Kidney (tissue), 13 donors: ENCODE measurements at regions not wholly inside any gene's neighbourhood (a gene's known extent, or its start where the extent isn't known, plus 50 kb on each side); places are given as distances from the start of the nearest gene placed in this dataset.

Source experiments
- DNase-seq, 5 donors: peaks; one replicate each; pipeline ENCODE4 v3.0.0-alpha.2; 2013 to 2020
- FAIRE-seq: peaks from 2 replicates; lab custom pipeline; 2012; peaks lifted over from hg19 to GRCh38; lab: Jason Lieb, UNC
- H3K27ac ChIP-seq, 2 donors: one replicate each; pipeline ENCODE4 v1.7.0; 2013; ENCODE audit warnings: low read depth in 2 of 2, low read length in 2 of 2, inconsistent platforms in 1 of 2
- H3K27me3 ChIP-seq: one replicate; pipeline ENCODE4 v1.7.1; 2013; ENCODE audit warnings: low read length, inconsistent platforms; ENCODE audit not compliant: control insufficient read depth, insufficient read depth
- H3K36me3 ChIP-seq, 3 donors: one replicate each; pipeline versions ENCODE4 v1.7.0 to v1.7.1; 2013; ENCODE audit warnings: low read length in 3 of 3, control low read depth in 1 of 3, inconsistent platforms in 1 of 3; ENCODE audit not compliant: insufficient read depth in 3 of 3, control insufficient read depth in 2 of 3
- H3K4me1 ChIP-seq, 3 donors: one replicate each; pipeline versions ENCODE4 v1.7.0 to v1.7.1; 2013; ENCODE audit warnings: low read length in 3 of 3, inconsistent platforms in 1 of 3, low read depth in 1 of 3; ENCODE audit not compliant: control insufficient read depth in 2 of 3, insufficient read depth in 2 of 3
- H3K4me3 ChIP-seq, 3 donors: one replicate each; pipeline versions ENCODE4 v1.7.0 to v1.8.1; 2013; ENCODE audit warnings: low read length in 3 of 3, control low read depth in 1 of 3, inconsistent platforms in 1 of 3
- H3K9ac ChIP-seq, 3 donors: one replicate each; pipeline versions ENCODE4 v1.7.0 to v1.7.1; 2013; ENCODE audit warnings: low read length in 3 of 3, control low read depth in 1 of 3, inconsistent platforms in 1 of 3
- H3K9me3 ChIP-seq, 3 donors: one replicate each; pipeline versions ENCODE4 v1.7.0 to v1.7.1; 2013; ENCODE audit warnings: low read length in 3 of 3, control low read depth in 1 of 3, inconsistent platforms in 1 of 3; ENCODE audit not compliant: control insufficient read depth in 2 of 3, insufficient read depth in 1 of 3
- CTCF ChIP-seq: IDR thresholded peaks from 3 replicates; pipeline ENCODE4 v1.5.1; 2012; ENCODE audit warnings: mild to moderate bottlenecking, moderate library complexity, borderline replicate concordance; ENCODE audit not compliant: insufficient read depth; ENCODE audit errors: extremely low read depth
- intact Hi-C: fragments of 100-400 bp; cut with DNase I; formaldehyde crosslinking; loops from one replicate; pipeline ENCODE4 v1.11.1; 2022
- donor health status: control.
- donor health status: control.
- donor health status: control.
- donor health status: control.
- donor health status: control.
- donor health status: DM: yes; HTN: yes; CAD: no.
- donor health status: Normal renal cell carcinoma (clear cell type).

GRCh38 chr14:55799508-55800095, 219.6 kb downstream of the KTN1 start:
- DNase-seq (no peak), FAIRE-seq (no peak)
- no peak overlapping the region for H3K9ac ChIP-seq
- H3K9me3 ChIP-seq: no peaks in the 10 kb centered on the region
- H3K27ac ChIP-seq: no peak overlapping the region
- intact Hi-C loops: no loop called here
- H3K27me3 ChIP-seq: no peaks in the 10 kb centered on the region
- H3K36me3 ChIP-seq: no peaks in the 10 kb centered on the region
- no peak overlapping the region for H3K4me3 ChIP-seq
- no peak for TF ChIP-seq CTCF
- H3K4me1 ChIP-seq: no peaks in the 10 kb centered on the region

- Histone ChIP-seq H3K9ac (no peak overlapping the region), H3K4me3 (no peak overlapping the region), H3K27me3 (no peaks in the 10 kb centered on the region), H3K27ac (no peak overlapping the region), H3K36me3 (no peaks in the 10 kb centered on the region), H3K4me1 (no peaks in the 10 kb centered on the region), H3K9me3 (no peaks in the 10 kb centered on the region)
- no peak for TF ChIP-seq CTCF
- no peak for FAIRE-seq
- intact Hi-C loops: no loop called here
- no peak for DNase-seq
These were observed 220.3 kb downstream of the KTN1 start for GRCh38 chr14:55800156-55800785.

- no peak for TF ChIP-seq CTCF
- Histone ChIP-seq H3K27ac (no peak overlapping the region), H3K36me3 (no peaks in the 10 kb centered on the region), H3K9ac (no peak overlapping the region), H3K9me3 (no peaks in the 10 kb centered on the region), H3K4me3 (no peak overlapping the region), H3K4me1 (no peaks in the 10 kb centered on the region), H3K27me3 (no peaks in the 10 kb centered on the region)
- intact Hi-C loops: no loop called here
- no peak for FAIRE-seq
- DNase-seq: no peak
These were observed 221.1 kb downstream of the KTN1 start for GRCh38 chr14:55801121-55801520.
